Hepatocyte (in vitro differentiated cells): ENCODE measurements at regions not wholly inside any gene's neighbourhood (a gene's known extent, or its start where the extent isn't known, plus 50 kb on each side); places are given as distances from the start of the nearest gene placed in this dataset.

ENCODE experiments used
- CTCF ChIP-seq: fragments of 200-600 bp; sonication (generic); IDR thresholded peaks from 2 replicates; pipeline ENCODE4 v1.5.1; 2016; ENCODE audit warnings: antibody characterized with exemption, mild to moderate bottlenecking; ENCODE audit not compliant: poor library complexity
- EZH2 ChIP-seq: fragments of 200-600 bp; sonication (generic); IDR thresholded peaks from 2 replicates; pipeline ENCODE4 v1.6.1; 2016; ENCODE audit warnings: antibody characterized with exemption, mild to moderate bottlenecking, borderline replicate concordance
- EZH2phosphoT487 ChIP-seq: fragments of 200-600 bp; sonication (generic); IDR thresholded peaks from one replicate; pipeline ENCODE4 v1.6.1; 2018; ENCODE audit warnings: antibody characterized with exemption, mild to moderate bottlenecking, low read depth, moderate library complexity; ENCODE audit not compliant: unreplicated experiment, severe bottlenecking

GRCh38 chr1:91575909-91576519 lies 75.4 kb downstream of the CDC7 start:
- TF ChIP-seq CTCF (no peak), EZH2 (no peak), EZH2phosphoT487 (no peak)
